Astrocyte (in vitro differentiated cells and primary cell): ENCODE measurements at regions not wholly inside any gene's neighbourhood (a gene's known extent, or its start where the extent isn't known, plus 50 kb on each side); places are given as distances from the start of the nearest gene placed in this dataset.

Source experiments
- DNase-seq: peaks from one replicate; pipeline ENCODE4 v3.0.0-alpha.2; 2010; ENCODE audit warnings: low read depth
- FAIRE-seq: peaks from 2 replicates; lab custom pipeline; 2011; peaks lifted over from hg19 to GRCh38; lab: Jason Lieb, UNC
- H2AFZ ChIP-seq: 2 replicates; pipeline ENCODE4 v1.6.0; 2012; ENCODE audit warnings: low read depth, low read length, inconsistent platforms
- H3K27ac ChIP-seq: 2 replicates; pipeline ENCODE4 v1.5.1; 2011; ENCODE audit warnings: low read depth, low read length, inconsistent platforms
- H3K27me3 ChIP-seq: 2 replicates; pipeline ENCODE4 v1.6.0; 2011; ENCODE audit warnings: low read length, inconsistent platforms; ENCODE audit not compliant: insufficient read depth
- H3K36me3 ChIP-seq: 2 replicates; pipeline ENCODE4 v1.5.1; 2011; ENCODE audit warnings: low read length, inconsistent platforms; ENCODE audit not compliant: insufficient read depth
- H3K4me1 ChIP-seq: 2 replicates; pipeline ENCODE4 v1.5.1; 2011; ENCODE audit warnings: low read length, inconsistent platforms; ENCODE audit not compliant: insufficient read depth
- H3K4me2 ChIP-seq: 2 replicates; pipeline ENCODE4 v1.6.0; 2012; ENCODE audit warnings: low read length, inconsistent platforms
- H3K4me3 ChIP-seq: 2 replicates; pipeline ENCODE4 v1.5.1; 2011; ENCODE audit warnings: low read depth, mild to moderate bottlenecking, low read length, inconsistent platforms; ENCODE audit not compliant: insufficient read depth
- H3K79me2 ChIP-seq: 2 replicates; pipeline ENCODE4 v1.6.0; 2012; ENCODE audit warnings: mild to moderate bottlenecking, low read length, inconsistent platforms; ENCODE audit not compliant: insufficient read depth
- H3K9ac ChIP-seq: 2 replicates; pipeline ENCODE4 v1.6.0; 2012; ENCODE audit warnings: mild to moderate bottlenecking, low read length, inconsistent platforms
- H3K9me3 ChIP-seq: 2 replicates; pipeline ENCODE4 v1.5.1; 2012; ENCODE audit warnings: low read depth, mild to moderate bottlenecking, low read length, inconsistent platforms; ENCODE audit not compliant: insufficient read depth
- H4K20me1 ChIP-seq: 2 replicates; pipeline ENCODE4 v1.6.0; 2012; ENCODE audit warnings: low read length, inconsistent platforms; ENCODE audit not compliant: insufficient read depth
- H3K27ac Mint-ChIP-seq: one replicate; pipeline ENCODE4 v1.8.0; 2021; ENCODE audit warnings: mild to moderate bottlenecking, mixed read lengths; ENCODE audit not compliant: unreplicated experiment
- H3K27me3 Mint-ChIP-seq: one replicate; pipeline ENCODE4 v1.8.0; 2021; ENCODE audit warnings: low read depth, mixed read lengths; ENCODE audit not compliant: unreplicated experiment
- H3K36me3 Mint-ChIP-seq: one replicate; pipeline ENCODE4 v1.8.0; 2021; ENCODE audit warnings: low read depth, mixed read lengths; ENCODE audit not compliant: unreplicated experiment
- H3K4me1 Mint-ChIP-seq: one replicate; pipeline ENCODE4 v1.8.0; 2021; ENCODE audit warnings: low read depth, mixed read lengths; ENCODE audit not compliant: unreplicated experiment
- H3K4me3 Mint-ChIP-seq: one replicate; pipeline ENCODE4 v1.8.0; 2021; ENCODE audit warnings: mild to moderate bottlenecking, moderate library complexity, mixed read lengths; ENCODE audit not compliant: unreplicated experiment
- H3K9me3 Mint-ChIP-seq: one replicate; pipeline ENCODE4 v1.8.0; 2021; ENCODE audit warnings: mild to moderate bottlenecking, mixed read lengths; ENCODE audit not compliant: unreplicated experiment
- EZH2 ChIP-seq: IDR thresholded peaks from 2 replicates; pipeline ENCODE4 v1.6.1; 2012; ENCODE audit warnings: mild to moderate bottlenecking, low read length, inconsistent platforms; ENCODE audit not compliant: insufficient read depth
- TF ChIP-seq, protein P1 (sequence below): IDR thresholded peaks from 2 replicates; pipeline ENCODE4 v1.5.1; 2011; ENCODE audit warnings: low read depth, mild to moderate bottlenecking, inconsistent platforms, low read length, moderate library complexity; ENCODE audit not compliant: insufficient read depth

DNA sequence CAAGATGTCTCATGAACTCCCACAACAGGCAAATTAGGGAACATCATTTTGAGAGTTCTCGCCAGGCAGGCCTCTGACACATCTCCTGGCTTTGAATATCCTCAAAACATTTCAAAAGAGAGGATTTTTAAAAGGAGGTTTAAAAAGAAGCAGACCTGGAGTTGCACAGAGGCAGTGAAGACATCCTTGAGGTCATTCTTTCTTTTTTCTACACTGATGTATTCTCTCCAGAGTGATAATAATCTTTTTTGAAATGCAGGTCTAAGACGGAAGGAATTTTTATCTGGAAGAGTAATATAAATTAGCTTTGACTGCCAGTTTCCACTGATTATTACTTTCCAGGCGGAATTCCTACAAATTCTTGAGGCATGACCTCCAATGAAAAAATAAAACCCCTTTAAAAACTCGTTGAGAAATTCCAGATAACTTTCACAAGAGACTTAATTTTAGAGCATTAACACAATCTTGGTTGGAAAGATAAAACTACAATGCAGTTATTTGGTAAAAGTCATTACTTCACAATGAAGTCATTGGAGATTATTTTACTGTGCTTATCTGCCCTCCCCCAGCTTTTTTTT, 125.0 kb downstream of the LYPLAL1 start:
- H3K27me3 Mint-ChIP-seq: no peaks in the 10 kb centered on the region
- H4K20me1 ChIP-seq: no peaks in the 10 kb centered on the region
- no peaks in the 10 kb centered on the region for H3K27me3 ChIP-seq
- no peaks in the 10 kb centered on the region for H3K9me3 ChIP-seq
- no peak overlapping the region for H3K4me3 Mint-ChIP-seq
- FAIRE-seq (no peak), DNase-seq (peak; percentile 97)
- peak overlapping the region; percentile 90 for H3K27ac ChIP-seq
- no peaks in the 10 kb centered on the region for H3K36me3 ChIP-seq
- H3K9me3 Mint-ChIP-seq: no peaks in the 10 kb centered on the region
- H3K27ac Mint-ChIP-seq: no peak overlapping the region
- no peaks in the 10 kb centered on the region for H3K79me2 ChIP-seq
- no peak overlapping the region for H2AFZ ChIP-seq
- H3K4me2 ChIP-seq: peak overlapping the region; percentile 35
- peaks cover 7% of the 10 kb centered on the region for H3K4me1 Mint-ChIP-seq
- no peak overlapping the region for H3K4me3 ChIP-seq
- TF ChIP-seq, protein P1, sequence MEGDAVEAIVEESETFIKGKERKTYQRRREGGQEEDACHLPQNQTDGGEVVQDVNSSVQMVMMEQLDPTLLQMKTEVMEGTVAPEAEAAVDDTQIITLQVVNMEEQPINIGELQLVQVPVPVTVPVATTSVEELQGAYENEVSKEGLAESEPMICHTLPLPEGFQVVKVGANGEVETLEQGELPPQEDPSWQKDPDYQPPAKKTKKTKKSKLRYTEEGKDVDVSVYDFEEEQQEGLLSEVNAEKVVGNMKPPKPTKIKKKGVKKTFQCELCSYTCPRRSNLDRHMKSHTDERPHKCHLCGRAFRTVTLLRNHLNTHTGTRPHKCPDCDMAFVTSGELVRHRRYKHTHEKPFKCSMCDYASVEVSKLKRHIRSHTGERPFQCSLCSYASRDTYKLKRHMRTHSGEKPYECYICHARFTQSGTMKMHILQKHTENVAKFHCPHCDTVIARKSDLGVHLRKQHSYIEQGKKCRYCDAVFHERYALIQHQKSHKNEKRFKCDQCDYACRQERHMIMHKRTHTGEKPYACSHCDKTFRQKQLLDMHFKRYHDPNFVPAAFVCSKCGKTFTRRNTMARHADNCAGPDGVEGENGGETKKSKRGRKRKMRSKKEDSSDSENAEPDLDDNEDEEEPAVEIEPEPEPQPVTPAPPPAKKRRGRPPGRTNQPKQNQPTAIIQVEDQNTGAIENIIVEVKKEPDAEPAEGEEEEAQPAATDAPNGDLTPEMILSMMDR: no peak
- no peak for TF ChIP-seq EZH2
- peaks cover 38% of the 10 kb centered on the region for H3K4me1 ChIP-seq
- H3K9ac ChIP-seq: peak overlapping the region; percentile 80
- no peaks in the 10 kb centered on the region for H3K36me3 Mint-ChIP-seq

DNA sequence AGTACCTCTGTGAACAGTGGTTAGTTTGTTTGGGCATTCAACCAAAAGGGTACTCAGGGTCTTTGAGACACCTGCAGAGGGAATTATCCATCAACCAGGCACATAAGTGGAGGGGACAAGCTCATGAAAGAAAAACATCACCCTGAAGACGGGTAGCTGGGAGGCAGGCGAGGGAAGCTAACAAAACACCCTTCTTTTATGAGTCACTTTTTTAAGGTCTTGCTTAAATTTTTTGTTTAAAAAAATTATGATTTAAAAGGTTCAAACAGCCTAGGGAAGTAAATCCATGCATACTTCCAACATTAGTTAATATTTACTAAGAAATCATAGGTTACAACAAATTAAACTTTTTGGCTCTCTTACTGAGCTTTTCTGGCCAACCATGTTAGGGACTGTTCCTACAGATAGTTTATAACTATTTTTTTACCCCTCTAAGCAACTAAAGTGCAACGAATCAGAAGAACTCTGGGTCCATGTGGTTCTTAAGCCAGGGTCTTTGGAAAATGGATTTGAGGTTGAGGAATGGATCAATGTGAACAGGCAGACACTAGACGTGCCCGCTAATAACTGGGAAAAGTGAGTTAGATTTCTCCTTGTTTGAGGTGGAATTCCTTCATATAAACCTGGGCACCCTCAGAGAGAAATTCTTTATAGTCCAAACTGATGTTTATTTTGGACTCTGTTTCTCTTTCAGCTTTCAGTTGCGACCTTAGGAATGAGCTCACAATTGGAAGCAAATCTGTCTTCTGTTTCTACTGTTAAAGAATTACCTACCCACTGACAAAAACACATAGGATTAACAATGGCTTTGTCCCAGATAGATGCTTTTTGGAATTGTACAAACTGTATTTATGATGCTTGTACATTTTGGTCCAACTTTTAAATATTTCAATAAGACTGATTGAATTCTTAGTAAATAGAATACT, 123.0 kb downstream of the LYPLAL1 start:
- no peaks in the 10 kb centered on the region for H3K36me3 Mint-ChIP-seq
- H3K9ac ChIP-seq: peak overlapping the region; percentile 80
- FAIRE-seq: no peak

More for the DNA sequence above, 123.0 kb downstream of the LYPLAL1 start:
- Mint-ChIP-seq H3K4me3 (no peak overlapping the region), H3K27ac (no peak overlapping the region), H3K4me1 (no peaks in the 10 kb centered on the region), H3K27me3 (no peaks in the 10 kb centered on the region), H3K9me3 (no peaks in the 10 kb centered on the region)
- H3K27me3 ChIP-seq: no peaks in the 10 kb centered on the region
- H4K20me1 ChIP-seq: no peaks in the 10 kb centered on the region
- no peak overlapping the region for H3K4me3 ChIP-seq
- DNase-seq: peak; percentile 85
- TF ChIP-seq, protein P1: no peak
- no peaks in the 10 kb centered on the region for H3K9me3 ChIP-seq
- H3K27ac ChIP-seq: peak overlapping the region; percentile 90
- no peaks in the 10 kb centered on the region for H3K36me3 ChIP-seq
- no peak overlapping the region for H2AFZ ChIP-seq
- no peaks in the 10 kb centered on the region for H3K79me2 ChIP-seq
- H3K4me1 ChIP-seq: peaks cover 32% of the 10 kb centered on the region
- peak overlapping the region; percentile 34 for H3K4me2 ChIP-seq
